ENCODE measurements at regions not wholly inside any gene's neighbourhood (a gene's known extent, or its start where the extent isn't known, plus 50 kb on each side); places are given as distances from the start of the nearest gene placed in this dataset.

DNA sequence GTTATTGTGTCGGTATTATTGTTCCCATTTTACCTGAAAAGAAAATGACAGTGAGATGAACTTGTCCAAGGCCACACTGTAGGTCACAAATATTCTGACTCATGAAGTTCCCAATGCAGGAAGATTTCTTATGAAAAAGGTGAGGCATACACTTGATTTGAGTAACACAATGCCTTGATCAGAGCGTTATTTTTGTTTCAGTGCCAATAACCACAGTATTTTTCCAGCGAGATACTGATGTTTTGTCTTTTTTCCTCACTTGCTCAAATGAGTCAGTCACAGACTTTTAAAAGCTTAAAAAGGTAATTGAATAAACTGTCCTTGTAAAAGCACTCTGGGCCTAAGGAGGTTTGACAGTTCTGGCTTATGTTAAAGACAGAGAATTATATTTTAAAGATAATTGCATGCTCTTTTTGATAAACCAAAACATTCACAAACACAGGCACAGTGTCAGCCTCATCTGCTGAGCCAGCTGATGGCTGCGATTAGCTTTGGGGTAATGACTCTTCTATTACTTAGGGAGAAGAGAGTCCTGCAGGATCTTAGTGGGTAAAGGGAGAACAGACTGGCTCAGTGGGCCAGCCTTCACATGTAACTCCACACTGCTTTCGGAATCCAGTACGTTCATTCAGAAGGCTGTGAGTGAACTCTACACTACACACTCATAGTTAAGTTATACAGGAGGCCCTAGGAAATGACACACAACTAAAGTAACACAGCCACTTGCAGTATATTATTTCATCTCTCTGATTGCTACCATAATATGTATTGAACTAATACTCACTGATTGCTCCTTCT, 165.5 kb upstream of the CD180 start:
- H3K4me3 Mint-ChIP-seq (ENCODE audit: unreplicated experiment): no peak overlapping the region
- H3K9me3 Mint-ChIP-seq (ENCODE audit: unreplicated experiment): no peaks in the 10 kb centered on the region
- peaks cover 3% of the 10 kb centered on the region for H3K27me3 Mint-ChIP-seq (ENCODE audit: unreplicated experiment)
- no peak for DNase-seq (ENCODE audit: extremely low spot score, unreplicated experiment)
- TF ChIP-seq CTCF (IDR thresholded peaks at IDR 0.05): no peak
- H3K36me3 Mint-ChIP-seq (ENCODE audit: unreplicated experiment): no peaks in the 10 kb centered on the region
- H3K4me1 Mint-ChIP-seq (ENCODE audit: unreplicated experiment): peaks cover 39% of the 10 kb centered on the region
- no peak overlapping the region for H3K27ac Mint-ChIP-seq (ENCODE audit: unreplicated experiment)

GRCh38 chr5:67360047-67360446, 163.4 kb upstream of the CD180 start:
- Mint-ChIP-seq H3K36me3 (ENCODE audit: unreplicated experiment) (no peaks in the 10 kb centered on the region), H3K4me1 (ENCODE audit: unreplicated experiment) (peaks cover 39% of the 10 kb centered on the region), H3K4me3 (ENCODE audit: unreplicated experiment) (no peak overlapping the region), H3K27ac (ENCODE audit: unreplicated experiment) (no peak overlapping the region), H3K27me3 (ENCODE audit: unreplicated experiment) (peaks cover 9% of the 10 kb centered on the region), H3K9me3 (ENCODE audit: unreplicated experiment) (no peaks in the 10 kb centered on the region)
- DNase-seq (ENCODE audit: extremely low spot score, unreplicated experiment): no peak
- TF ChIP-seq CTCF (IDR thresholded peaks at IDR 0.05): no peak

DNA sequence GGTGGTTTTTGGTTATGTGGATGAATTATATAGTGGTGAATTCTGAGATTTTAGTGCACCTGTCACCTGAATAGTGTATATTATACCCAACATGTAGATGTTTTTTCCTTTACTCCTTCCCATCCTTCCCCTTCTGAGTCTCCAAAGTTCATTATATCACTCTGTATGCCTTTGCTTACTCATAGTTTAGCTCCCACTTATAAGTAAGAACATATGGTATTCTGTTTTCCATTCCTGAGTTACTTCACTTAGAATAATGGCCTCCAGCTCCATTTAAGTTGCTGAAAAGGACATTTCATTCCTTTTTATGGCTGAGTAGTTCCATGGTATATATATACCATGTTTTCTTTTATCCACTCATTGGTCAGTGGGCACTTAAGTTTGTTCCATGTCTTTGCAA, 161.6 kb upstream of the CD180 start:
- H3K4me1 Mint-ChIP-seq (ENCODE audit: unreplicated experiment): peaks cover 39% of the 10 kb centered on the region
- H3K27ac Mint-ChIP-seq (ENCODE audit: unreplicated experiment): no peak overlapping the region
- no peak overlapping the region for H3K4me3 Mint-ChIP-seq (ENCODE audit: unreplicated experiment)
- DNase-seq (ENCODE audit: extremely low spot score, unreplicated experiment): no peak
- H3K9me3 Mint-ChIP-seq (ENCODE audit: unreplicated experiment): no peaks in the 10 kb centered on the region
- peaks cover 22% of the 10 kb centered on the region for H3K27me3 Mint-ChIP-seq (ENCODE audit: unreplicated experiment)
- H3K36me3 Mint-ChIP-seq (ENCODE audit: unreplicated experiment): no peaks in the 10 kb centered on the region
- no peak for TF ChIP-seq CTCF (IDR thresholded peaks at IDR 0.05)

GRCh38 chr5:67355120-67355713, 158.6 kb upstream of the CD180 start:
- TF ChIP-seq CTCF (IDR thresholded peaks at IDR 0.05): no peak
- Mint-ChIP-seq H3K27me3 (ENCODE audit: unreplicated experiment) (peaks cover 24% of the 10 kb centered on the region), H3K36me3 (ENCODE audit: unreplicated experiment) (no peaks in the 10 kb centered on the region), H3K4me1 (ENCODE audit: unreplicated experiment) (peaks cover 19% of the 10 kb centered on the region), H3K4me3 (ENCODE audit: unreplicated experiment) (no peak overlapping the region), H3K27ac (ENCODE audit: unreplicated experiment) (no peak overlapping the region), H3K9me3 (ENCODE audit: unreplicated experiment) (no peaks in the 10 kb centered on the region)
- no peak for DNase-seq (ENCODE audit: extremely low spot score, unreplicated experiment)

Measured in osteocyte (in vitro differentiated cells).